CD4-positive, alpha-beta T cell treated with Interleukin-17A for 4 hours (primary cell): ENCODE measurements at regions not wholly inside any gene's neighbourhood (a gene's known extent, or its start where the extent isn't known, plus 50 kb on each side); places are given as distances from the start of the nearest gene placed in this dataset.

Experiments used
- DNase-seq: peaks from one replicate; pipeline ENCODE4 v3.0.0-alpha.2; 2020; ENCODE audit warnings: mixed read lengths

- no peak for DNase-seq
These were observed 181.7 kb downstream of the MTRR start for GRCh38 chr5:8050616-8051175.

DNA sequence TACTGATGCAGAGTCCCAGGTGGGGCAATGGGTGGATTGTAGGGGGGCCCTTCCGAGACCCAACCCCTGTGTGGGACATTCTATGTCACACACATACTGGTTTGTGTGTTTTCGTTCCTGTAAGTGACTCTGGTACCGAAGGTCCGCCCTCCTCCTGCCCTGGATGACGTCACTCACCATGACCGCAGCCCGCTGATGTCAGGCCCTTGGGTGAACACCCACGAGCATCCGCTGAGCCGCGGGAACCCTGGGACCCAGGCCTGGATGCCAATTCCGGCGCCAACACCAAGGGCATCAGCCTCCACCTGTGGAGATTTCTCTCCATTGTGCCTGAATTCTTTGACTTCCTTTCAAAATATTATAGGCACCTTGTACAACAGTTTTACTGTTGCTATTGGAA, 184.3 kb downstream of the MTRR start:
- DNase-seq: no peak

DNA sequence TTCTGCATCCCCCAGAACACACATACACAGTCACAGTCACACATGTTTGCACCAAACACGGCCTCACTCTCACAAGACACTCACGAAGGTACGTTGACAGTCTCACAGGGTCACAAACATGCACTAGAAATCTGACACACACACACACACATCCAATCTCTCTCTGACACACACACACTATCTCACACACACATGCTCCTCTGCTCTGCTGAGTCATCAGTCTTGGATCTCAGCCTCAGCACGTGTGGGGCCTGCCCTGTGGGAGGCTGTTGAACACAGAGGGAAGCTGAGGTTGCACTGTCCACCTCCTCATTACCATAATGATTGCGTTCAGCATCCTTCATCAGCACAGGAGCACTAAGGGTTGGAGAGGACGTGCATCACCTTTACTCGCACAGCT, 188.8 kb downstream of the MTRR start:
- no peak for DNase-seq

- DNase-seq: no peak
These were observed 189.8 kb downstream of the MTRR start for GRCh38 chr5:8058616-8059190.

DNA sequence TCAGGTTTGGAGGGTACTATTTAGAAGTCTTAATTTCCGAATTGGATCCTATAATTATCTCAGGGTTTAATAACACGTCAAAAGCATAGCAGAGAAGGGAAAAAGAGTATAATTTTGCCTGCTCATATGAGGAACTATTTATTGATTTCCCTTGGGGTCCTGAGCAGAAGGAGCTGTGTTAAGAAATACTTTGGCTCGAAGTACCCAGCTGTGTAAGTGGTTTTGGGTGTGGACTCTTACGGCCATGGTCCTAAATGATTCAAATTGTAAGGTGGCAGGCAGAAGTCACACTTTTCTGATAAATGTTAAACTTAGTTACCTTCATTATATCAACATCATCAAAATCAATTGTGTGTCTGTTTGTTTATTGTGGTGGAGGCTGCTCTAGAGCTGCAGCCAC, 190.4 kb downstream of the MTRR start:
- no peak for DNase-seq

DNA sequence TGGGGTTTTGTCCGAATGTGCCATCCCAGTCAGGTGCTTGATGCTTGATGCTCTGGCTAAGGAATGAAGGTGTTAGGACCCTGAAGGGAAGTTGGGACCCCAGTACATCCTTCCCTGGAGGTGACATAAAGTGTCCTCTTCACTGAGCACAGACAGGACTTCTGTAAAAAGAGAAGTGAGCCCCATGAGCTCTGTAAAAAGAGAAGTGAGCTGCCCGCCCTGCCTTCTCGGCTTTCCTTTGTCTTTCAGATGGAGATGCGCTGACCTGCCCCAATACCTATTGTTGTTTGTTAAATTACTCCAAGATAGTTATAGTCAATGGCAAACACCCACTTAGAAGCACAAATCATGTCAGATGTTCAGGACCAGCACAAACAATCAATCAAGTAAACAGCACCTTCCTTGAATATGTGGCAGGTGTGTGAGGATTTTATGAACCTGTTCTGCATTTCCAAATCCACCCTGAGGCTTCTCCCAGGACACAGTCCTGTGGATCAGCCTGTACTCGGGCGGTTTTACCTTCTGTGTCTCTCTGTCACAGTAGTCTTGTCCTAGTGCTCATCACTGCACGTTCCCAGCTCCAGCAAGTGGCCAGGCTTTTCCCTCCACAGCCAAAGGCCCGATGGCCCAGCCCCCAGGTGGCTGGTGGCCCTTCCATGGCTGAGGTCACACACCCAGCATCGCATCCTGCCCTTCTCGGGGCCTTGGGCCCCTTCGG, 191.4 kb downstream of the MTRR start:
- no peak for DNase-seq

GRCh38 chr5:8060953-8061429, 192.0 kb downstream of the MTRR start:
- DNase-seq: no peak

DNA sequence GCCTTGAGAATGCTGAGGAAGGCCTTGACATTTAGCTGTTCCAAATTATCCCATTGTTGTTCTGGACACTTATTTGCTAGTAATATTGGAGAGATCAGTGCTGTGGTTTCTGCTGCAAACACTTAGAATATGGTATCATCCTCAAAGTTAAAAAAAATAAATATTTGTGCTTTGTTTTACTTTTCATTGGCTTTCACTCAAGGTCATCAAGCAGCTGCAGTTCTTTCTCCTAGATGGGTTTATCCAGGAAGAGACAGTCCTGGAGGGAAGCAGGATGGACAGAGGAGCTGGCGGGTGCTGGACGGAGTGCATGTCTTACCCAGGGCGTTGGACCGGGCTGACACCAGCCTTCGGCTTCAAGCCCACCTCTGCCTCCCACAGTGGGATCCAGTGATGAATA, 193.6 kb downstream of the MTRR start:
- DNase-seq: no peak

DNA sequence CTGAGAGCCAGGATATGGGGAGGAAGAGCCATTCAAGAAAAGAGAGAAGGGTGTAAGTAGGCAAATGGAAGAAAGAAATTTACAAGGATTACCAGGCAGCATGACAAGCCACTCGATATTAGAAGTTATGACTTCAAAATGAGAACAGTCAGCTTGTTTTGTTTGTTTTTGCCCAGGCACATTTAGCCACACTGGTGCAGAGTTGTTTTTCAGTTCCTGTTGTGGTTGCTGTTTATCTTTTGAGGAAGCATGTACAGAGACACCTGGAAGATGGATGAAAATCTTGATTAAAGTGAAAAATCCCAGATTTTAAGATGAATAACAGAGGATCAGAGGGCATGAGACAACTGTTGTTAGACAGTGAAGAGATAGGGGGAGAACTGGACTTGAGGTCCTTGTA, 199.1 kb downstream of the MTRR start:
- DNase-seq: no peak

DNA sequence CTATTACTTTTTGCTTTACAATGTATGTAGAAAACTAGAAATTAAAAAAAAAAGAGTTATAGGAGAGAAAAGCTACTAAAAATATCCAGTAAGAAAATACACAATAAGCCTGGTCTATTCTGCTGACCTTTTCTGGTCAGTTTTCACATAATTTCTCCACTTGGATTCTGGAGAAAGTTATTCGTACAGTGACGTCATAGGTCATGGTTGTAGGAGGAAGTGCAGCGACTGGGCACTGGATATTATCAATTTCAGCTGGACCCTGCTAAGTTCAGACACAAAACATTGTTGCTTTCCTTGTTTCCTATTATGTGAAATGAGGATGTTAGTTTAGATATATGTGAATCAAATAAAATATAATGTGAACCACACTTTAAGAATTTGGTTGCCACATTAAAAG, 201.2 kb downstream of the MTRR start:
- DNase-seq: no peak

- no peak for DNase-seq
These were observed 210.1 kb downstream of the MTRR start for GRCh38 chr5:8079056-8079455.

- DNase-seq: no peak
These were observed 212.2 kb downstream of the MTRR start for GRCh38 chr5:8081179-8081578.

DNA sequence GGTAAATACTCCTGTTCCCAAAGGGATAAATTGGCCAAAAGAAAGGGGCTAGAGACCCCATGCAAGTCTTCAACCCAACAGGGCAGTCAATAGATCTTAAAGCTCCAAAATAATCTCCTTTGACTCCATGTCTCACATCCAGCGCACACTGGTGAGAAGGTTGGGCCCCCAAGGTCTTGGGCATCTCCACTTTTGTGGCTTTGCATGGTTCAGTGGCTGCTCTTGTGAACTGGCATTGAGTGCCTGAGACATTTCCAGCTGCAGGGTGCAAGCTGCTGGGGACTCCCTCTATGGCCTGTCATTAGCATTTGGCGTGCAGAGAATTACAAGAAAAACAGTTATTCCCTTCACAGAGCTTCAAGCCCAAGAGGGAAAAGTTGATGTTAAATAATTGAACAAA, 224.7 kb downstream of the MTRR start:
- DNase-seq: no peak

DNA sequence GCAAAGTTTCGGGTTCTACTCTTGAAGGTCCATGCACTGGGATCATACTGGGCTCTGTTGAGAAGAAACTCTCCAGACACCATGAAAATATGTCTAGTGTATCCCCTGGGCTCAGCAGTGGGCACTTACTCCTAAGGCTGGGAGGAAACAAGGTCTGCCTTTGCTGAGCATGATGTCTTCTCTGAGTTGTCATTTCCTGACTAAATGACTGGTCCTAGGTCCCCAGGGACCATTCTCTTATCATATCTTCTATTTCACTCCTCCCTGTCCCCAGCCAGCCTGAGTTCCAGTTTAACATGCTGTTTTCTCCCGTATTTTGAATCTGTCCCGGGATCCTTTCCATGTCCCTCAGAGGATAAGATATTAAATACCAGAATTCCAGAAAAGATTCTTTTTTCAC, 225.4 kb downstream of the MTRR start:
- no peak for DNase-seq

- DNase-seq: no peak
These were observed 228.2 kb downstream of the MTRR start for GRCh38 chr5:8097146-8097545.

DNA sequence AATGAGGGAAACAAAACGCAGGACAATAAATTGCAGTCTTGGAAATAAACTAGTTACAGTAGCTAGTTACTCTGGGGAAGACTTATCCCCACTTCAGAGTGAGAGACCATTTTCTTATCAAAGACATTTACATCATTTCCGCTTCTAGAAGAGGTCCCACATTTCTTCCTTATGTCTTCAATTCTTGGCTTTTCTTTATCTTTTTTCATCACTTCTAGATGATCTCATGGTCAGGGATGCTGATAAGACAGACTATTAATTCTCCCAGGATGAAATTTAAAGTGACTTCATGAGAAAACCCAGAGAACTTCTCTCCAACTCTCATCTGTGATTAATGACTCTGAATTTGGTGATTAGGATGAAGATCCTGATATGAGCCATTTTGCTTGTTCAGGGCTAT, 229.1 kb downstream of the MTRR start:
- DNase-seq: no peak

GRCh38 chr5:8102714-8103113, 233.8 kb downstream of the MTRR start:
- DNase-seq: no peak

- no peak for DNase-seq
These were observed 245.8 kb downstream of the MTRR start for GRCh38 chr5:8114597-8115266.

DNA sequence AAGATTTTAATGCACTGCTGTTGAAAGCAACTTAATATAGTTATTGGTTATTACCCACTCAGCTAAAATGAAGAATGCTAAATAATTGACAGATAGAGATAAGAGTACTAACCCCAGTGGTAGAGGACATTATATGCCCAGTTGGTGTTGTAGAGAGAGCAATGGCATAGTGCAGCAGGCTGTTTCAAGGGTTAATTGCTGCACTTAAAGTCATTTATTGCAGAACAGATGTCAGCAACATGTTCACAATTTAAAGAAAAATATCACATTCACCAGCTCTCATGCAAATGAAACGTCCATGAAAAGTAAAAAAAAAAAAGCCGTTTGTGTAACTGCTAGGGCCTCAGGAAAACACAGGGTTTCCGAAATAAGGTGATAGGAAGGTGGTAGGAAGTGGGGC, 254.6 kb downstream of the MTRR start:
- DNase-seq: no peak

DNA sequence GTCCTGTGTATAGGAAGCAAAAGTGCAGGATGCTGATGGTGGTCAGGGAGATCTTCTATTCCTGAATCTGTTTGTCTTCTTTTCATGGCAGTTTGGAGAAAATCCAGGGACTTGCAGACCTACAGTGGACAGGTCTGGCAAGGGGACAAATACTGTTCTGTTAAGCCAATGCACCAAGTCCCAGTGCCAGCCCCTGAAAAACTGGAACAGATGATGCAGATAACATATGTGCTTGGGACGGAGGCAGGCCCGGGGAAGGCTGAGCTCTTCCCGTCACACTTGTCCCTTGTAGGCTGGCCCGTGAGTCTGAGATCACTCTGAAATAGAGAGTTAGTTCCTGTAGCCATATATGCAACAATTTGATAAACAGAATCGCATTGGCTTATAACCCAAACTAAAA, 265.7 kb downstream of the MTRR start:
- no peak for DNase-seq

- no peak for DNase-seq
These were observed 266.8 kb downstream of the MTRR start for GRCh38 chr5:8135742-8136141.

GRCh38 chr5:8136271-8136670, 267.3 kb downstream of the MTRR start:
- DNase-seq: no peak

- DNase-seq: no peak
These were observed 269.1 kb downstream of the MTRR start for GRCh38 chr5:8137941-8138550.

DNA sequence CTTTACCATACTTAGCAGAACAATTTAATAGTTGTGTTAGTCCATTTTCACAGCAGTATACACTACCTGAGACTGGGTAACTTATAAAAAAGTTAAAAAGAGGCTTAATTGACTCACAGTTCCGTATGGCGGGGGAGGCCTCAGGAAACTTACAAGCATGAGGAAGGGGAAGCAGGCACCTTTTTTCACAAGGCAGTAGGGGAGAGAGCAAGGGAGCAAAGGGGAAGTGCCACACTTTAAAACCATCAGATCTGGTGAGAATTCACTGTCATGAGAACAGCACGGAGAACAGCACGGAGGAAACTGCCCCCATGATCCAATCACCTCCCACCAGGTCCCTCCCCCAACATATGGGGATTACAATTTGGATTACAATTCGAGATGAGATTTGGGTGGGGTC, 269.9 kb downstream of the MTRR start:
- DNase-seq: no peak
